ENCODE measurements at regions not wholly inside any gene's neighbourhood (a gene's known extent, or its start where the extent isn't known, plus 50 kb on each side); places are given as distances from the start of the nearest gene placed in this dataset.

DNA sequence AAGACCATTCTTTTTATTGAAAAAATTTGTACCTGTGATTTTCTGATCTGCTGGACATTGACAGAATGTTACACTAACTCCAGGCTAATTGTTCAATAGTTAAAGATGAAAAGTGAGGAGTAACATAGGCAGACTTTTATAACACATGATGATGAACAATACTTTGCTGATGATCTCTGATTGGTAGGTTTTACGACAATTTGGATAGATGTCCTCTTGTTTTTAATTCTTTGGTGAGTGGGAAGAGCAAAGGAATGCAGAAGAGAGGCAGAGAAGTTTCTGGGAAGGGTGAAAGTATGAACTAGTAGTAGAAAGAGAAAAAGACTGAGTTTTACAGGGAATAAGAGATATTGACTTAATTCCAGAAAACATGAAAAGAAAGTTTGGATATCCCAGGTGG is 267.3 kb upstream of the HAND2 start:
- TF ChIP-seq, protein P1, sequence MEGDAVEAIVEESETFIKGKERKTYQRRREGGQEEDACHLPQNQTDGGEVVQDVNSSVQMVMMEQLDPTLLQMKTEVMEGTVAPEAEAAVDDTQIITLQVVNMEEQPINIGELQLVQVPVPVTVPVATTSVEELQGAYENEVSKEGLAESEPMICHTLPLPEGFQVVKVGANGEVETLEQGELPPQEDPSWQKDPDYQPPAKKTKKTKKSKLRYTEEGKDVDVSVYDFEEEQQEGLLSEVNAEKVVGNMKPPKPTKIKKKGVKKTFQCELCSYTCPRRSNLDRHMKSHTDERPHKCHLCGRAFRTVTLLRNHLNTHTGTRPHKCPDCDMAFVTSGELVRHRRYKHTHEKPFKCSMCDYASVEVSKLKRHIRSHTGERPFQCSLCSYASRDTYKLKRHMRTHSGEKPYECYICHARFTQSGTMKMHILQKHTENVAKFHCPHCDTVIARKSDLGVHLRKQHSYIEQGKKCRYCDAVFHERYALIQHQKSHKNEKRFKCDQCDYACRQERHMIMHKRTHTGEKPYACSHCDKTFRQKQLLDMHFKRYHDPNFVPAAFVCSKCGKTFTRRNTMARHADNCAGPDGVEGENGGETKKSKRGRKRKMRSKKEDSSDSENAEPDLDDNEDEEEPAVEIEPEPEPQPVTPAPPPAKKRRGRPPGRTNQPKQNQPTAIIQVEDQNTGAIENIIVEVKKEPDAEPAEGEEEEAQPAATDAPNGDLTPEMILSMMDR (IDR thresholded peaks at IDR 0.05): no peak
- ATAC-seq (ENCODE audit: low FRiP score): no peak
- no peak for DNase-seq (ENCODE audit: low spot score)

DNA sequence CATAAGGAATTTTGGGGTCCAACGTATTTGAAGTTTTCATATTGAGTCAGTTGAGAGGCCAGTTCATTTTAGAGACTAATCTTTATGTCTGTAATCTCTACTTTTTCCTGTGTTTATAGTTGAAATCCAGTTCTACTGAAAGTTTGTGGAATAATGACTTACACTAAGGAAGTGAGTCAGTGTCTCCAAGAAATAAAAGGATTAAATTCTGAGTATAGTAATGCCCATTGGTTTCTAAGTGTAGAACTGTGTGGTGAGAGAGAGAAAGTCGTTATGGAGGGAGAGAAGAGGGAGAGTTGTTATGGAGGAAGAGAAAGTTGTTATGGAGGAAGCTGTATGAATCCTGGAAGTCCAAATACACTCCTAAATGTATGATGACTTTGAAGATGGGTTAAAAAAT is 264.6 kb upstream of the HAND2 start:
- ATAC-seq (ENCODE audit: low FRiP score) (no peak), DNase-seq (ENCODE audit: low spot score) (no peak)
- TF ChIP-seq, protein P1 (IDR thresholded peaks at IDR 0.05): no peak

DNA sequence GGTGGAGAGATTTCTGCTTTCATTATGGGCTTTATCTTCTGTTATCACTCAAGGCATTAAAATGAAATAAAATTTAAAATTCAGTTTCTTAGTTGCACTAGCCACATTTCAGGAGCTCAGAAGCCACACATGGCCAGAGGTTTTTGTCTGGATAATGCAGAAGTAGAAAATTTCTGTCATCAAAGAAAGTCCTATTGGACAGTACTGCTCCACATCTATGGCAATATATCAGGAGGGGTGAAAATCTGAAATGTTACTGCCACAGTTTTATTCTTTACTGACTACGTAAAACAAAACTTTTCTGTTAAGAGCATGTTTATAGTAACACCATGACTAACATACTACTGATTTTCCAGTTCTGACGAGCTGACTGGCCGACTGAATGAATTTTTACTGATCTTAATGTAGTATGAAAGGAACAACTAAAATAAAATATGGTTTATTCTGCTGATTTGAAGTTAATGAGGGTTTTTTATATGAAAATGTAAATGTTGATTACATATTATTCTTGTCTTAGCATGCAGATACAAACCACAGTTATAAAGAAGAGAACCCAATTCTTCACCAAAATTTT is 264.0 kb upstream of the HAND2 start:
- TF ChIP-seq, protein P1 (IDR thresholded peaks at IDR 0.05): no peak
- no peak for DNase-seq (ENCODE audit: low spot score)
- no peak for ATAC-seq (ENCODE audit: low FRiP score)

DNA sequence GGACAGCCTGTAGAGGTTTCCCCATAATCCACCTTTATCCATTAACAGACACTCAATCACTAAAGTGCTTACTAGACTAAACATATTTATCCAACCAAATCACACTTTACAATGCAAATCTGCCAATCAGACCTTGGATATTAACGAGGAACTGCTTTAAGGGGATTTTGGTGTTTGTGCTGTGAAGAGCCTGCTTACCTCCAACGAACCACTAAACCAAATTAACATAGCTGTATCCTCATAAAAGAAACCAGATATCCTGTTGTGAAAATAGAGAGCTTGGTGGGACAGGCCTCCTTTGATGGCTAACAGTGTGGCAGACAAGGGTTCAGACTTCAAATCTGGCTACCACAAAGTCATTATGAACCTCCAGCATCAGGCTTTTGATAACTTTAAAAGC is 252.6 kb upstream of the HAND2 start:
- DNase-seq (ENCODE audit: low spot score): no peak
- ATAC-seq (ENCODE audit: low FRiP score): no peak
- TF ChIP-seq, protein P1 (IDR thresholded peaks at IDR 0.05): no peak

DNA sequence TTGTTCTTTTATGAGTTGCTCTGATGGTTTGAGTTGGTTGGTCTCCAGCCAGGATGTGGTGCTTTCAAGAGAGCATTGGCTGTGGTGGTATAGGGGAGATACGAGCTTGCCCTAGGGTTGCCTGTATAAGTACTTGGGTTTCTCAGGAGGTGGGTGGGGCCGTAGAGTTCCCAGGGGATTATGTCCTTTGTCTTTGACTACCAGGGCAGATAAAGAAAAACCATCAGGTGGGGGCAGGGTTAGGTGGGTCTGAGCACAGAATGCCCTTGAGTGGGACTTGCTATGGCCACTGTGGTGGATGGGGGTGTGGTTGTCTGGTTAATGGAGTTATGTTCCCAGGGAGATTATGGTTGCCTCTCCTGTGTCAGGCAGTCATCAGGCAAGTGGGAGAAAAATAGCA is 247.9 kb upstream of the HAND2 start:
- TF ChIP-seq, protein P1 (IDR thresholded peaks at IDR 0.05): no peak
- ATAC-seq (ENCODE audit: low FRiP score): no peak
- DNase-seq (ENCODE audit: low spot score): no peak

DNA sequence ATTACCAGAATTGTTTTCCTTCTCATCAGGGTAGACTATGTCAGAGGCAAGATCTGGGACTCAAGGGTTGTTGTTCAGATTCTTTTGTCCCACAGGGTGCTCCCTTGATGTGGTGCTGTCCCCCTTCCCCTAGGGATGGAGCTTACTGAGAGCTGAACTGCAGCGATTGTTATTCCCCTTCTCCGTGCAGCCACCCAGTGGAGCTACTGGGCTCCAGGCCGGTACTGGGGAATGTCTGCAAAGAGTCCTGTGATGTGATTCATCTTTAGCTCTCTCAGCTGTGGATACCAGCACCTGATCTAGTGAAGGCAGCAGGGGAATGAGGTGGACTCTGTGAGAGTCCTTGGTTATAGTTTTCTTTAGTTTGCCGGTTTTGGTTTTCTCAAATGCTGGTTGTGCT is 247.4 kb upstream of the HAND2 start:
- no peak for ATAC-seq (ENCODE audit: low FRiP score)
- DNase-seq (ENCODE audit: low spot score): no peak
- TF ChIP-seq, protein P1 (IDR thresholded peaks at IDR 0.05): no peak

DNA sequence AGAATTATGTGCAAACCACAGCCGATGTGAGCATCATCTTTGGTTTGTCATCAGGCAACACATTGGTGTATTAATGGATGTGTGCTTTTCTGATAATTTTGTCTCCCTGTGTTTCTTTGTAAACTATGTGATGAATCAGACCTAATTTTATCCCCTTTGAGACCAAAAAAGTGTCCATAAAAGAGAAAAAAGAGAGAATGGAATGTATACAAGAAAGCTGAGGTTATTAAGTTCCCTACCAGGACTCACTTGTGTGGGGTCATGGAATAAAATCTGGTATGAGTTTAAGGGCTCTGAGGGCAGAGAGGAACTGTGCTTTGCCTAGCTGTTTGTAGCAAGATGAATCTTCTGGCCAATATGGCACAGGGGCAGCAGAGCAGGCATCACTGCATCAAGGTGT is 239.5 kb upstream of the HAND2 start:
- TF ChIP-seq, protein P1 (IDR thresholded peaks at IDR 0.05): no peak
- DNase-seq (ENCODE audit: low spot score) (no peak), ATAC-seq (ENCODE audit: low FRiP score) (no peak)

Data from omental fat pad (tissue), 3 donors.